Panc1 (cell line): ENCODE measurements at regions not wholly inside any gene's neighbourhood (a gene's known extent, or its start where the extent isn't known, plus 50 kb on each side); places are given as distances from the start of the nearest gene placed in this dataset.

ENCODE experiments used
- TCF7L2 ChIP-seq: IDR thresholded peaks from 2 replicates; pipeline ENCODE4 v1.6.1; 2011; ENCODE audit warnings: mild to moderate bottlenecking, low read depth, low read length, inconsistent platforms
- TF ChIP-seq, protein P1 (sequence below): fragments of 450-650 bp; IDR thresholded peaks from 2 replicates; pipeline ENCODE4 v1.5.1; 2017; ENCODE audit warnings: mild to moderate bottlenecking
- TF ChIP-seq, protein P2 (sequence below), 2 experiments: IDR thresholded peaks; 2 replicates each; pipeline ENCODE4 v1.6.1; 2011 to 2012; ENCODE audit warnings: low read depth in 2 of 2, control low read depth in 1 of 2, low read length in 1 of 2, mild to moderate bottlenecking in 1 of 2, moderate library complexity in 1 of 2; ENCODE audit not compliant: insufficient read depth in 1 of 2

DNA sequence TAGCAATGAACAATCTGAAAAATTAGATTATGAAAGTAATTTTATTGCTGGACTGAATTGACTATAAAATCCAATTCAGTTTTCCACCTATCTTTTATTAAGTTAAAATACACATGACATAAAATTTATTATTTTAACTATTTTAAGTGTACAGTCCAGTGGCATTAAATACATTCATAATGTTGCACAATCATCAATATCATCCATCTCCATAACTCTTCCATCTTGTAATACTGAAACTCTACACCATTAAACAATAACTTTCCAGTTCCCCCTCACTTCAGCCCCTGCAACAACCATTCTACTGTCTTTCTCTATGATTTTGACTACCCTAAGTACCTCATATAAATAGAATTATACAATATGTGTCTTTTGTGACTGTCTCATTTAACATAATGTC is 200.6 kb upstream of the ITGA1 start:
- TF ChIP-seq, protein P1, sequence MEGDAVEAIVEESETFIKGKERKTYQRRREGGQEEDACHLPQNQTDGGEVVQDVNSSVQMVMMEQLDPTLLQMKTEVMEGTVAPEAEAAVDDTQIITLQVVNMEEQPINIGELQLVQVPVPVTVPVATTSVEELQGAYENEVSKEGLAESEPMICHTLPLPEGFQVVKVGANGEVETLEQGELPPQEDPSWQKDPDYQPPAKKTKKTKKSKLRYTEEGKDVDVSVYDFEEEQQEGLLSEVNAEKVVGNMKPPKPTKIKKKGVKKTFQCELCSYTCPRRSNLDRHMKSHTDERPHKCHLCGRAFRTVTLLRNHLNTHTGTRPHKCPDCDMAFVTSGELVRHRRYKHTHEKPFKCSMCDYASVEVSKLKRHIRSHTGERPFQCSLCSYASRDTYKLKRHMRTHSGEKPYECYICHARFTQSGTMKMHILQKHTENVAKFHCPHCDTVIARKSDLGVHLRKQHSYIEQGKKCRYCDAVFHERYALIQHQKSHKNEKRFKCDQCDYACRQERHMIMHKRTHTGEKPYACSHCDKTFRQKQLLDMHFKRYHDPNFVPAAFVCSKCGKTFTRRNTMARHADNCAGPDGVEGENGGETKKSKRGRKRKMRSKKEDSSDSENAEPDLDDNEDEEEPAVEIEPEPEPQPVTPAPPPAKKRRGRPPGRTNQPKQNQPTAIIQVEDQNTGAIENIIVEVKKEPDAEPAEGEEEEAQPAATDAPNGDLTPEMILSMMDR: no peak
- TF ChIP-seq, protein P2, sequence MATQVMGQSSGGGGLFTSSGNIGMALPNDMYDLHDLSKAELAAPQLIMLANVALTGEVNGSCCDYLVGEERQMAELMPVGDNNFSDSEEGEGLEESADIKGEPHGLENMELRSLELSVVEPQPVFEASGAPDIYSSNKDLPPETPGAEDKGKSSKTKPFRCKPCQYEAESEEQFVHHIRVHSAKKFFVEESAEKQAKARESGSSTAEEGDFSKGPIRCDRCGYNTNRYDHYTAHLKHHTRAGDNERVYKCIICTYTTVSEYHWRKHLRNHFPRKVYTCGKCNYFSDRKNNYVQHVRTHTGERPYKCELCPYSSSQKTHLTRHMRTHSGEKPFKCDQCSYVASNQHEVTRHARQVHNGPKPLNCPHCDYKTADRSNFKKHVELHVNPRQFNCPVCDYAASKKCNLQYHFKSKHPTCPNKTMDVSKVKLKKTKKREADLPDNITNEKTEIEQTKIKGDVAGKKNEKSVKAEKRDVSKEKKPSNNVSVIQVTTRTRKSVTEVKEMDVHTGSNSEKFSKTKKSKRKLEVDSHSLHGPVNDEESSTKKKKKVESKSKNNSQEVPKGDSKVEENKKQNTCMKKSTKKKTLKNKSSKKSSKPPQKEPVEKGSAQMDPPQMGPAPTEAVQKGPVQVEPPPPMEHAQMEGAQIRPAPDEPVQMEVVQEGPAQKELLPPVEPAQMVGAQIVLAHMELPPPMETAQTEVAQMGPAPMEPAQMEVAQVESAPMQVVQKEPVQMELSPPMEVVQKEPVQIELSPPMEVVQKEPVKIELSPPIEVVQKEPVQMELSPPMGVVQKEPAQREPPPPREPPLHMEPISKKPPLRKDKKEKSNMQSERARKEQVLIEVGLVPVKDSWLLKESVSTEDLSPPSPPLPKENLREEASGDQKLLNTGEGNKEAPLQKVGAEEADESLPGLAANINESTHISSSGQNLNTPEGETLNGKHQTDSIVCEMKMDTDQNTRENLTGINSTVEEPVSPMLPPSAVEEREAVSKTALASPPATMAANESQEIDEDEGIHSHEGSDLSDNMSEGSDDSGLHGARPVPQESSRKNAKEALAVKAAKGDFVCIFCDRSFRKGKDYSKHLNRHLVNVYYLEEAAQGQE (IDR thresholded peaks at IDR 0.05; ENCODE audit: insufficient read depth in 1 of 2, low read depth in 2 of 2, low read length in 1 of 2): no peak
- no peak for TF ChIP-seq TCF7L2
